GM21825 (cell line): ENCODE measurements at regions not wholly inside any gene's neighbourhood (a gene's known extent, or its start where the extent isn't known, plus 50 kb on each side); places are given as distances from the start of the nearest gene placed in this dataset.
"Not testable (repeated sequence)": the region's sequence is repeated elsewhere in the genome, so short reads cannot be mapped to it uniquely, and the experiment has no call there.

Experiments used
- ATAC-seq: cut with Tn5 transposase; IDR thresholded peaks from one replicate; pipeline ENCODE4 v1.9.1; 2021; ENCODE audit warnings: mild to moderate bottlenecking, moderate library complexity; ENCODE audit not compliant: unreplicated experiment

DNA sequence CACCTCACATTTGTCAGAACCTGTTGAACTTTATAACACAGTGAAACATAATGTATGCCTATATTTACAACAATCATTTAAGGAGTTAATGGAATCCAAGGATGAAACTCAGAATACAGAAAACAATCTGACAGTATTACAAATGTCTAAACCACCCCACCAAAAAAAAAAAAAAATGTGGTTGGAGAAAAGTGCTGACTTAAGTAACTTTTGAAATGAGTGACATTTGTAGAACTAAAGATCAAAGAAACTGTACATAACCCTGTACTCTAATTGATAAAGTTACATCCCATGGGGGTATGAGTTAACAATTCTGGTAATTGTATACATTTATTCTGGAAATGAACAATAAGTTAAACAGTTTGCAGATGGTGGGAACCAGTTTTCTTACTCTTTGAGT is 372.1 kb upstream of the TMEFF2 start:
- no peak for ATAC-seq

DNA sequence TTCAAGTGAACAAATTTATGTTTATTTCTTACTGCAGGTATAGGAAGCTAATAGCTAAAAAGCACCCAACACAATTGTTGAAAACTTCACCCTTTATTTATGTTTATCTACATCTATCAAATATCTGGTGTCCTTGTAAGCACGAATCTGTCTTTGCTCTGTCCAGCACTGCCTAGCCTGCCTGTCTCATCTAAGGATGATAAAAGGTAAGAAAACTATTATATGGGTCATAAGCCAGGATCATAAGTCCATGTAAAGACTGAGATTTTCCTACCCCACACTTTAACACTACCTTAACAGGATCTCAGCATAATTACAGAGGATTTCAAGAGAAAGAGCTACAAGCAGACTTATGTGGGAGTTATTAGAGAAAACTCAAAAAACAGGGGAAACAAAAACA is 365.6 kb upstream of the TMEFF2 start:
- ATAC-seq: no peak

DNA sequence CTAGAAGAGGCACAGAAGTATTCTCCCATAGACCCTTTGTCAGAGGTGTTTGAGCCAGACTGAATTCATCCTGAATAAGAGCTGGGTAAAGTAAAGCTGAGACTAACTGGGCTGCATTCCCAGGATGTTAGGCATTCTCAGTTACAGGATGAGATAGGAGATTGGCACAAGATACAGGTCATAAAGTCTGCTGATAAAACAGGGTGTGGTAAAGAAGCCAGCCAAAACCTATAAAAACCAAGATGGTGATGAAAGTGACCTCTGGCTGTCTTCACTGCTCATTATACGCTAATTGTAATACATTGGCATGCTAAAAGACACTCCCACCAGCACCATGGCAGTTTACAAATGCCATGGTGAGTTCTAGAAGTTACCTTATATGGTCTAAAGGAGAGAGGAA is 364.9 kb upstream of the TMEFF2 start:
- ATAC-seq: no peak

DNA sequence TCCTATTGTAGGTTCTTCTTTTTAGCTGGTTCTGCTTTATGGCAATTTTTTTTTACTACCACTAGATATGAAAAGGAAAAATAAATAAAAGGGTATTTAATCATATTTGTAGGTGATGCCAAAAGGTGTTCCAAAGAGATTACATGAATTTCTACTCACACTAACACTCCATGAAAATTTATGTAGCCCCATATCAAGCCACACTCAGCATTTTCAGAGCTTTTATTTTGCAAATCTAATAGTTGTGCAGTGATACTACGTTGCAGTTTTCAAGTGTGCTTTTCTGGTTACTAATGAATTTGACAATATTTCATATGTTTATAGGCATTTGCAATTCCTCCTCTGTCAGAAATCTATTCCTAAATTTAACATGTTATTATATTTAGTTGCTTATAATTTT is 363.9 kb upstream of the TMEFF2 start:
- no peak for ATAC-seq

DNA sequence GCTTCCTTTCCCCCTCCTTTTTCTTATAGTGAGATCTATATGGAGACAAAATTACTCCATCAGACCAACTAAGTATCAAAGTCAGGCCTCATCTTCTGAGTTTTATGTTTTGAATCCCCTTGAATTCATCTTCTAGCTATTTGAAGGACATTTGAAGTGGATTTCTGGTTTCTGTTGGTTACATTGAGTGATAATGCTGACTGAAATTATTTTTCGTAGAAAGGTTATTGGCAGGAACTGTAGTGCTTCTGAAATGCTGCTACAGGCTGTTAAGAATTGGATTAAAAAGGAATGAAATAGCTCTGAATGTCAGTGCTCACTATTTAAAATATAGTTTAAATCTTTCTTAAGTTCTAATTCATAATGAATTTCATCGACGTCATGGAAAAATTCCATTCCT is 361.0 kb upstream of the TMEFF2 start:
- ATAC-seq: no peak

DNA sequence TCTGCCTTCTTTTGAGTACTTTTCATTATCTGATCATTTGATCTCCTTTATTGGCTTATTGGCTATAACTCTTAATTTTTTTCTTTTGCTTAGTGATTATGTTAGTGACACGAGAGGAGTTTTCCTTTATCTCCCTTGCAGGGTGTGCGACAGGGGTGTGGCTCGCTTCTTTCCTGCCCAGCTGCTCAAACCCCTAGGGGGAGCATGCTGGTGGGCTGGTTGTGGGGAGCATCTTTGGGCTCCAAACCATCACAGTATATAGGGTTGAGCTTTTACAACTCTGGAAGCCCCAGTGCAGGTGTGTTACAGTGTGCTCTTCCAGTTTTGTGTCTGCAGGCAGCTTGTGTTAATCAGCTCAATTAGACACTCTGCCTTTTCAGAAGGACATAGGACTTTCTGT is 357.0 kb upstream of the TMEFF2 start:
- ATAC-seq: no peak

DNA sequence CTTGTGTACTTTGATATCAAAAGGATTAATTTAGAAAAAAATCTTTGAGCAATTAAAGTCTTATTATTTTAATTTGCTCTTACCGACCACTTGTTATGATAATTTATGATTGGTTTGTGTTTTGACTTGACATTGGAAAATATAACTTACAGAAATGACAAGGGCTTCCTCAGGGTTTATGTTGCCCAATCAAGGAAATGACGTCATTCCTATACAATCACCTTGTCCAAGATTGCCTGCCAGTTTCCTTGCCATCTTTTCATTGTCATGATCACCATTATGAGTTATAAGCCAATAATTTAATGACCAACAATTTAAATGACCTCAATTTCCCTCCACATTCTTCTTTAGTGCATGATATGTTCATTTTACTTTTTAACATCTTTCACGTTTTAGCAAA is 351.8 kb upstream of the TMEFF2 start:
- no peak for ATAC-seq

DNA sequence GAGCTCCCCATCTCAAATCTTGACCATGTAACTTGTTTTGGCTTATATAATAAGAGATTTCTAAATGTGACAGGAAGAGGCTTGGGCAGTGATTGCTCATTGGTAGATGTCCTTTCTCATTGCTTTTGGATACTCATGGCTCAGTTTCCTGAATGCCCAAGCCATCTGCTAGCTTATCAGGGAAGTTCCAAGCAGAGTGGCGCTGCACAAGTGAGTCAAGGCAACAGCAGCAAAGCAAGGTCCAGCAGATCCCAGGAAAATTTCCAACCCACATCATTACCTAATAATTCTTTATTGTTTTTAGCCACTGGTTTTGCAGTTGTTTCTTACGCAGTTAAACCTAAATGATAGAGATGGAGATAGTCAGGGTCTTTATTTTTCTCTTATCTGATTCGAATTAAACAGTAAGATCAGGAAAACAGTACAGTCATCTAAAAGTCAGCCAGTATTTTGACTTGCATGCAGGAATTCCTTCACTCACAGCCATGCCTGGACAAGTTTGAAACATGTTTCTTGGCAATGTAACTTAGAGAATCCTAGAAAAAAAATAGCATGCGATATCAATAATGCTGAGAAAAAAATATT is 349.7 kb upstream of the TMEFF2 start:
- ATAC-seq: no peak

DNA sequence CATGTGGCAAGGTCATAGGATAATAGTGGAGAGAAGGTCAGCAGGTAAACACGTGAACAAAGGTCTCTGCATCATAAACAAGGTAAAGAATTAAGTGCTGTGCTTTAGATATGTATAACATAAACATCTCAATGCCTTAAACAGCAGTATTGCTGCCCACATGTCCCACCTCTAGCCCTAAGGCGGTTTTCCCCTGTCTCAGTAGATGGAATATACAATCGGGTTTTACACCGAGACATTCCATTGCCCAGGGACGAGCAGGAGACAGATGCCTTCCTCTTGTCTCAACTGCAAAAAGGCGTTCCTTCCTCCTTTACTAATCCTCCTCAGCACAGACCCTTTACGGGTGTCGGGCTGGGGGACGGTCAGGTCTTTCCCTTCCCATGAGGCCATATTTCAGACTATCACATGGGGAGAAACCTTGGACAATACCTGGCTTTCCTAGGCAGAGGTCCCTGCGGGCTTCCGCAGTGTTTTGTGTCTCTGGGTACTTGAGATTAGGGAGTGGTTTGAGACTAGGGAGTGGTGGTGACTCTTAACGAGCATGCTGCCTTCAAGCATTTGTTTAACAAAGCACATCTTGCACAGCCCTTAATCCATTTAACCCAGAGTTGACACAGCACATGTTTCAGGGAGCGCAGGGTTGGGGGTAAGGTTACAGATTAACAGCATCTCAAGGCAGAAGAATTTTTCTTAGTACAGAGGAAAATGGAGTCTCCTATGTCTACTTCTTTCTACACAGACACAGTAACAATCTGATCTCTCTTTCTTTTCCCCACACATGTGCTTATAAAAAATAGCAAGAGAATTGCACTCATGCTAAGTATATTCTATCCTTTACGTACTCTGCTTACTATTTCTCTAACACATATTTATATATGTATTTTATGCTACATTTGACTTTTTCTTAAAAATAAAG is 347.7 kb upstream of the TMEFF2 start:
- not testable (repeated sequence) for ATAC-seq

DNA sequence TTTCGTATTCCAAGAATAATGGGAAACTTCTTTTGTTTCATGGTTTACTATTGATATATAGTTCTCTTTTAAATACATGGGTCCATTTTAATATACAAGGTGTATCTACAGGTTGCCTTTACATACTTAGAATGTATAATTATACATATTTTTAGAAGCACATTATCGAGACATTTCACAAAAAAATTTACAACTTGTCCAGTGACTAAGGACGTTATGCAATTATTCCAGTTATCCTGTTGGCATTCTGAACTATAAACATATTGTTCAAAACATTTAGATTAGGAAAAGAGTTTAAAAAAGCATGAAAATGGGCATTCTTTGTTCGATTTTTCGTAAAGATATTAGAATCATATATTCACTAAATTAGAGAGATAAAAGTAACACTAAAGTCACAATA is 344.6 kb upstream of the TMEFF2 start:
- no peak for ATAC-seq

DNA sequence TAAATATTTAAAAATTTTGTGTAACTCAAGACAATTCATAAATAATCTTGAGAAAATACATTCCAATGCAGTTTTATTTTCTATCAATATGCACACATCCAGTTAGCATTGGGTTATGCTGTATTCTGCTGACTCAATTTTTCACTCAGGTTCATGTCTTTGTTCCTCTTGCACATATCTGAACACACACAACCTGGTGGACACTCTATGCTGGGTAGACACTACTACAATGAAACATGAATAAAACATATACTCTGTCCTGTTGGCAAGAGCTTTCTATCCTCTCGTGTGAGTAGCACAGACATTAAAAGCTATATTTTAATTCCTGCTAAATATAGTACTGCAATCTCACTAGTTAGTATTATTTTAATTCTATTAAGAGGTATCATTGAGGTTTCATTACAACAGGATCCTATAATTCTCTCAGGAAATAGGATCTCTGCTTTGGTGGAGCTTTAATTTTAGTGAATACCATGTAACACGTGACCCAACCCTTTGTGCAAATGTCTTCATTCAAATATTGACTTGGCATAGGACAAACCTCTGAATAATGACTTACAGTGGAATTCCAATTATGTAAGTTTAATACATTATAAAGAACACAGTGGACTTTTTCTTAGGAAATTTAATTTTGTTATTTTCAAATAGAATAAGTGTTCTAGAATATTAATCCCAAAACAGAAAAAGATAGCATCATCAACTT is 342.3 kb upstream of the TMEFF2 start:
- ATAC-seq: no peak

DNA sequence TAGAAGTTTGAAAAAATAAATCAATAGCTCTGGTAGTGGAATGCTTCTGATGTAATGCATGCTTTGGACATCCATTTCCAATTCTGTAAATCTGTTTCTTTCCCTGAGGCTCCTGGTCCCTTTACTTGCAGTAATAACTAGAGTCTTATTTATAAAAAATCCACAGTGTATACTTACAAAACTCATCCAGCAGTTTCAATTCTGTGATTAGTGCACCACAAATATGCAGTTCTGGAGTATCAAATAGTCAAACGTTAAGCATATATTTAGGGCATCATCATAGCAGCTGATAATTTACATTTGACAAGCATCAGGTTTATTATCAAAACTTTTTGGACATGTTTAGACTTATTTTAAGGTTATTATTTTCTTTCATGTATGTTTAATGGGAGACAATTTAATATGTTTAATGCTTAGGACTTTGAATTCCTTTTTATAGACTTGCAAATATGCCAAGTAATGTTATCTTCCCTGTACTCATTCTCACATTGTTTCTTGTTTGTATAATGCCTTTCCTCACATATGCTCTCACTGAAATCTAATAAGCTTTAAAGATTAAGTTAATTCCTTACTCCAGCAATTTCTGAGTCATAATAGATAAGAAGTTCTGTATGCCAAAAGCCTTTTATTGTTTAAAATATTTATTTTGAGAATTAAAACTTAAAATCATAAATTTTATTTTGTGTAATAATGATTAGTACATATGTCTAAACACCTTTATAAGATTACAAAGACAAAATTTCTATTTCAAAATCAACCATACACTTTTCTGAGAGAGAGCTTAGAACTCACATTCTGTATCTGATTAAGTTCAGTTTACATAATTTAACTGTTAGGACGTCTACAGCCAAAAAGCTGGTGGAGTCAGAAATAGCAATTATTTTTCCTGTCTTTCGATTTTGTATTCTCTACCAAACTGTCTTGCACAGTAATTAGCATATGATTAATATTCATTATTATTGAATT is 341.5 kb upstream of the TMEFF2 start:
- no peak for ATAC-seq

DNA sequence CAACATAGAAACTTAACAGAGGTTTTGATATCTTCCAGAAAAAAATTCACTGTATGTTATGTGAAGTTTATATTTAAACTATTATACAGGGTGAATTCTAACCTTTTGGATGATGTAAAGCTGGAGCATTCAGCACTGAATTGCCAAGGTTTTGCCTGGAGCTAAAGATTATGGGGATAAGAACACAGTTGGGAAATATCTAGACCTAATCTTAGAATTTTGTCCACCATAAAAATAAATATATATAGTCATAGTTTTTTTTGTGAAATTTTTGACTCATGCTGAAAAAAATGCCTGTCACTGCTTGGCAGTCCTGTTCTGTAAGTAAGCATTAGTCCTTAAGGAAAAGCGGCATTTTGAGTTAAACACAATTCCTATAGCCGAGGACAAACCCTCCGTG is 339.3 kb upstream of the TMEFF2 start:
- no peak for ATAC-seq

DNA sequence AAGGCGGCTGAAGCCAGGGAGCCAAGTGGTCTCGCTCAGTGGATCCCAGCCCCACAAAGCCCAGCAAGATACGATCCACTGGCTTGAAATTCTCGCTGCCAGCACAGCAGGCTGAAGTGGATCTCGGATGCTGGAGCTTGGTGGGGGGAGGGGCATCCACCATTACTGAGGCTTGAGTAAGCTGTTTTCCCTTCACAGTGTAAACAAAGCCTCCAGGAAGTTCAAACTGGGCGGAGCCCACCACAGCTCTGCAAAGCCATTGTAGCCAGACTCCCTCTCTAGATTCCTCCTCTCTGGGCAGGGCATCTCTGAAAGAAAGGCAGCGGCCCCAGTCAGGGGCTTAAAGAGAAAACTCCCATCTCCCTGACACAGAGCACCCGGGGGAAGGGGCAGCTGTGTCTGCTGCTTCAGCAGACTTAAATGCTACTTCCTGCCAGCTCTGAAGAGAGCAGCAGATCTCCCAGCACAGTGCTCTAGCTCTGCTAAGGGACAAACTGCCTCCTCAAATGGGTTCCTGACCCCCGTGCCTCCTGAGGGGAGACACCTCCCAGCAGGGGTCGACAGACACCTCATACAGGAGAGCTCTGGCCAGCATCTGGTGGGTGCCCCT is 330.0 kb upstream of the TMEFF2 start:
- ATAC-seq: not testable (repeated sequence)

DNA sequence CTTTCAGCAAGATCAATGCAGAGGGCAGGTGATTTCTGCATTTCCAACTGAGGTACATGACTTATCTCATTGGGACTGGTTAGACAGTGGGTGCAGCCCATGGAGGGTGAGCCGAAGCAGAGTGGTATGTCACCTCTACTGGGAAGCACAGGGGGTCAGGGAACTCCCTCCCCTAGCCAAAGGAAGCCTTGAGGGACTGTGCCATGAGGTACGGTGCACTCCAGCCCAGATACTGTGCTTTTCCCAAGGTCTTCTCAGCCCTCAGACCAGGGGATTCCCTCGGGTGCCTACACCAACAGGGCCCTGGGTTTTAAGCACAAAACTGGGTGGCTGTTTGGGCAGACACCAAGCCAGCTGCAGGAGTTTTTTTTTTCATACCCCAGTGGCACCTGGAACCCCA is 329.5 kb upstream of the TMEFF2 start:
- ATAC-seq: not testable (repeated sequence)

DNA sequence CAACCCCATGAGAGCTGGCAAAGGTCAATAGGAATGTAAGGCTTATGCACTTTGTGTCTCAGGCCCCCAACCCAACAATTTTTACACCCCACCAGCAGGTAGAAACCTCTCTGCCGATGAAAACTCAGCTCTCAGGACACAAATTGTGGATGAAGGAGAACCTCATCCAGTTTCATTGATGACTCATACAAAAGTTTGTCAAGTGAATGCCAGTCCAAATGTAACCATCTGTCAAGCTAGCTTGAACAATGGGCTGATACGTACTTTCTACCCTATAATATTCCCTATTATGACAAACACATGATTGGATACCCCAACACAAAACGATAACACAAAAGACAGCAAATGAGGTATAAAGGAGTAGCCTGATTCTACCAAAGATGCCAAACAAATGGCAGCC is 321.2 kb upstream of the TMEFF2 start:
- no peak for ATAC-seq

DNA sequence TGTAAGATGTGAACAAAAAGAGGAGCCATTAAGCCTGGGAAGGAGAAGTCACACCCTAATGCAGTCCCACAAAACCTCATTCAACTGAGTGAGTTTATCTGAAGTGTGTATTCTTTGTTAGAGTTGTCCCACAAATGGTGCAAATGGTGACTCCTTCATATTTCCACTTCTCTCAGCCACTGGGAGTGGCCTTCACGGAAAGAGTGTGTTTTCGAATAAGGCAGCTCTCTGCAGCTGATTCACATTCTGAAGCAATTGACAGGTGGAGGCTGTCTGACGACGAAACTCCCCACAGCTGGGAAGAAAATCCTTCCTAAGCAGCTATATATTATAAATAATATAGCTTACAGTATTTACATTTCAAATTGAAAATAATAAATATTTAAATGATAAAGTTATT is 318.8 kb upstream of the TMEFF2 start:
- ATAC-seq: no peak

DNA sequence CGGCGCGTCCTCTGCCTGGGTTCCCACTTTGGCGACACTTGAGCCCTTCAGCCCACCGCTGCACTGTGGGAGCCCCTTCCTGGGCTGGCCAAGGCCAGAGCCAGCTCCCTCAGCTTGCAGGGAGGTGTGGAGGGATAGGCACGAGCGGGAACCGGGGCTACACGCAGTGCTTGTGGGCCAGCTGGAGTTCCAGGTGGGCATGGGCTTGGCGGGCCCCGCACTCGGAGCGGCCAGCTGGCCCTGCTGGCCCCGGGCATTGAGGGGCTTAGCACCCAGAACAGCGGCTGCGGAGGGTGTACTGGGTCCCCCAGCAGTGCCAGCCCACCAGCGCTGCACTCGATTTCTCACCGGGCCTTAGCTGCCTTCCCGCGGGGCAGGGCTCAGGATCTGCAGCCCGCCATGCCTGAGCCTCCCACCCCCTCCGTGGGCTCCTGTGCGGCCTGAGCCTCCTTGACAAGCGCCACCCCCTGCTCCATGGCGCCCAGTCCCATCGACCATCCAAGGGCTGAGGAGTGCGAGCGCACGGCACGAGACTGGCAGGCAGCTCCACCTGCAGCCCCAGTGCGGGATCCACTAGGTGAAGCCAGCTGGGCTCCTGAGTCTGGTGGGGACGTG is 313.2 kb upstream of the TMEFF2 start:
- not testable (repeated sequence) for ATAC-seq

DNA sequence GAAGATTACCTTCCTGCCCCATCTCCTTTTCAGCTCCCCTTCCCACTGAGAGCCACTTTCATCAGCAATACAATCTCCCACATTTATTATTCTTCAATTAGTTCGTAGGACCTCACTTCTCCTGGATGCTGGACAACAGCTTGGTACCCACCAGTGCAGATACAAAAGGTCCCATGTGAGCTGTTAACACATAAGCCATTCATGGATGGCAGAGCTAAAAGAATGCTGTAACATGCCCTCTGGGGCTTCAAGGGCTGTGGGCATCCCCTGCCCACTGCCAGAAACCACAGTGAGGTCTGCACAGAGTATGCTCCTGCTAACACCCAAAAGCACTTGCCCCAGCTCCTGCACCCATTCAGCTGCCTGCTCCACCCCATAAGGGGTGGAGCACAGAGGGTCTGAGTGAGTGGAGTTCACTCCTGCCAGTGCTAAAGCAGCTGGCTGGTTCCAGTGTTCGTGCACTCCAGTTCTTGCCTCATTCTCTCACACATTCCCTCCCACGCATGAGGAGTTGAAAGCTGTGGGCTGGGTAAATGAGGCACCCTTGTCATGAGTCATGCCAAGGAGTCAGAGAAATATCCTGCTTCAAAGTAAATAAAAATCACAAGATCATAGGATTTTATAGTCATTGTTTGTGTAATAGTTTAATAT is 305.9 kb upstream of the TMEFF2 start:
- peak; percentile 75 for ATAC-seq
